ENCODE measurements at regions not wholly inside any gene's neighbourhood (a gene's known extent, or its start where the extent isn't known, plus 50 kb on each side); places are given as distances from the start of the nearest gene placed in this dataset.

DNA sequence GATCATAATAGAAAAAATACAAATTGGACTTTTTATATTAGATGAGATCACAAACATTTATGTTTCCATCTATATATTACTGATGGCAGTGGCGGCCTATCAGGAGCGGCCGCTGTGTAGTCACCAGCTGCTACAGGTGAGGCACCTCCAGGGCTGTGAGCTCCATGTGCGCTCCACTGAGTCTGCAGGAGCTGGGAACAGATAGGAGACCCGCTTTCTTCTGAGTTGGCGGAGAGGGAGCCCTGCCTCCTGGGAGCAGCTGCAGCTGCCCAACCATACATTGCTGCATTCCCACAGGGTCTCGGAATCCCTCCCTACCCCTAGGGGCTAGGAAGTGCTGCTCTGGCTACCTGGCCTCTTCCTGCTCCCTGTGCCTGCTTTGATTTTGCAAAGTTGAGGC, 812.9 kb downstream of the PDHA2 start:
- TF ChIP-seq, protein P1, sequence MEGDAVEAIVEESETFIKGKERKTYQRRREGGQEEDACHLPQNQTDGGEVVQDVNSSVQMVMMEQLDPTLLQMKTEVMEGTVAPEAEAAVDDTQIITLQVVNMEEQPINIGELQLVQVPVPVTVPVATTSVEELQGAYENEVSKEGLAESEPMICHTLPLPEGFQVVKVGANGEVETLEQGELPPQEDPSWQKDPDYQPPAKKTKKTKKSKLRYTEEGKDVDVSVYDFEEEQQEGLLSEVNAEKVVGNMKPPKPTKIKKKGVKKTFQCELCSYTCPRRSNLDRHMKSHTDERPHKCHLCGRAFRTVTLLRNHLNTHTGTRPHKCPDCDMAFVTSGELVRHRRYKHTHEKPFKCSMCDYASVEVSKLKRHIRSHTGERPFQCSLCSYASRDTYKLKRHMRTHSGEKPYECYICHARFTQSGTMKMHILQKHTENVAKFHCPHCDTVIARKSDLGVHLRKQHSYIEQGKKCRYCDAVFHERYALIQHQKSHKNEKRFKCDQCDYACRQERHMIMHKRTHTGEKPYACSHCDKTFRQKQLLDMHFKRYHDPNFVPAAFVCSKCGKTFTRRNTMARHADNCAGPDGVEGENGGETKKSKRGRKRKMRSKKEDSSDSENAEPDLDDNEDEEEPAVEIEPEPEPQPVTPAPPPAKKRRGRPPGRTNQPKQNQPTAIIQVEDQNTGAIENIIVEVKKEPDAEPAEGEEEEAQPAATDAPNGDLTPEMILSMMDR (conservative IDR thresholded peaks at IDR 0.05): no peak

DNA sequence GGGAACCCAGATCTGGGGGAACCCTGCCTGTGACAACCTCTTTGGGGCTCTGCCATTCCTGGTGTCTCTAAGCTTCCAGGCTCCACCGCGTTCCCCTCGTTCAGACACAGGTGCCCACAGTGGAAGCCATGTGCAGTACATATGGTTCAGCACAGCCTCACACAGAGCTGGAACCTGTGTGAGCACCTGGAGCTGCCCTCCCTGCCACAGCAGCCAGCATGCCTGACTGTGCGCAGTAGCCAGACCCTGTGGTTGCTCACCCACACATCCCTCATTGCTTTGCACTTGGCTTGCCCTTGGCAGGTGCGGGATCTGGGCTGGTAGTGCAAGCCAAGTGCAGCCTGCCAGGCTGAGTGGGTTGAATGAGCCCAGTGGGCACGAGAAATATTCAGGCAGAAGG, 814.2 kb downstream of the PDHA2 start:
- TF ChIP-seq, protein P1 (conservative IDR thresholded peaks at IDR 0.05): no peak
- H3K27ac ChIP-seq: no peak overlapping the region

More for the DNA sequence above, 812.9 kb downstream of the PDHA2 start:
- no peak overlapping the region for H3K27ac ChIP-seq

DNA sequence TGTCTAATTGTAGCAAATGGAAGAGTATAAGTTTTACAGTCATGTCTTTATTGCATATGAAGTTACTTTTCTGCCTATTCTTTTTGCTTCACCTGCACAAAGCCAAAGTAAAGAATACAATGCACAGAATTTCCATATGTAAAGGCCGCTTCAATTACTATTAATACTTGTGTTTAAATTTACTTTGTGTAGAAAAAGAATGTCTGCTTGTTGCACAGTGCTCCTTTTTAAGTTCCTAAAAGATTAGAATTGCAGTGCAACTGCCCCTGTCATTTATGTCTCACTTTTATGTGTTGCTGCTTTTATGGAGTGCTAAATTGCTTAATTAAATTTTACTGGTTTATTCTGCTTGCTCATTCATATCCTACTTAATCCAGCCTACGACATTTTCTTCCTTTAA, 830.5 kb downstream of the PDHA2 start:
- TF ChIP-seq, protein P1 (conservative IDR thresholded peaks at IDR 0.05): no peak
- no peak overlapping the region for H3K27ac ChIP-seq

DNA sequence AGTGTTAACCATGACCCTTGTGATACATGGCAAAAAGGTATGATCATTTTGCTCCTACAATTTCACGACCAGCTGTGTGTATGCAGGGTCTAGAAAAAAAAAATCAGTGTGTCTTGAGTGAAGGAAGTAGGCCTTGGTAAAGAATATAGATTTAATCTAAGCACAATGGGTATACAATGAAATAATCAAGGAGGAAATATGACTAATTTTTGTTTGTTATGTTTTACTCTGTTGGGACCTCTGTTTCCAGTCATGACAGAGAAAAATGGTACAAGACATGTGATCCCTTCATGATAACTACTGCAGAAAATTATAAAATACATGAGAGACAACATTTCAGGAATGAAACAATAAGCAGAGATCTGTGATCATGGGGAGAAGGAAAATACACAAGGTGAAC, 835.5 kb downstream of the PDHA2 start:
- TF ChIP-seq, protein P1 (conservative IDR thresholded peaks at IDR 0.05): no peak
- no peak overlapping the region for H3K27ac ChIP-seq

DNA sequence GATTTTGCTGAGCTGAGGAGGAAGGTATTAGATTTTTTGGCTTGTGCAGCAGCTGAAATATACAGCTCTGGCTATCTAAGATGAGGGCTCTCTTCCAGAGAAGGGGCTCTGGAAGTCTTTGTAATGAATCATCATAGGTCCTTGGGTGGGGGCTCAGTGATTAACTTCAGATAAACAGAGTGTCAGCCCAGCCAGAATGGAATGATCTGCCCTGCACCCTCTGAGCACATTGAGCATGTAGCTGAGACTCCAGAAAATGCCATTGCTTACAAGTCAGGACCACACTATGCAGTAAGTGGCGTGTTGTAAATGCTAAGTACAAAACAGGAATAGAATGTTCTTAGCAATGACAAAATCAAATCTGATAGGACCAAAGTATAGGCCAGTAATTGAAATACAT, 836.0 kb downstream of the PDHA2 start:
- no peak overlapping the region for H3K27ac ChIP-seq
- TF ChIP-seq, protein P1 (conservative IDR thresholded peaks at IDR 0.05): no peak

DNA sequence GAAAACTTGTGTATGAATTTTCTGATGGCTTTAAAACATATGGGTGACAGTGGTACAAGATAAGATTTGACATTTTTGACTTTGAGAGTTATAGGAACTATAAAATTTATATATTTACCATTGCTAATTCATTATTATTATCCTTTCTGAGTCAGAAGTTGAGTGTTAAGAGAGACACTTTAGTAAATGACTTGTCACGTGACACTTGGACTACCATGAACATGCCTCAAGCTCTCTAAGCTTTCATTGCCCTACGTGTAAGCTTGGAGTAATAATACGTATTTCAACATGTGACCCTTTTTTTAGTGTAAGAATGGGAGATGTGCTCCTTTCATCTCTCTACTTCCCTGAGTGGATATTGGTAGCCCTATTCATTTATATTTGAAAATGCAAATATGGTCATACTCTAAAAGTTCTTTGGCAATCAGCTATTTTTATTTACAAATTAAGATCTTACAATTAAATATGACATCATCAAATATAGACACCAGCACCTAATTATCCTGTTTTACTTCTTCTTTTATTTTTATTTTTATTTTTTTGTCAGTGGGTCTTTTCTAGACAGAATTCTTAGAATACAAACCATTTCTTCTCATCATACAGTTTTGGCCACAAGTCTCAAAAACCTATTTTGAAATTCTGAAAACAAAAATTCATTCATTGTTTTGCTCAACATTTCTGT, 837.0 kb downstream of the PDHA2 start:
- H3K27ac ChIP-seq: no peak overlapping the region
- TF ChIP-seq, protein P1 (conservative IDR thresholded peaks at IDR 0.05): no peak

DNA sequence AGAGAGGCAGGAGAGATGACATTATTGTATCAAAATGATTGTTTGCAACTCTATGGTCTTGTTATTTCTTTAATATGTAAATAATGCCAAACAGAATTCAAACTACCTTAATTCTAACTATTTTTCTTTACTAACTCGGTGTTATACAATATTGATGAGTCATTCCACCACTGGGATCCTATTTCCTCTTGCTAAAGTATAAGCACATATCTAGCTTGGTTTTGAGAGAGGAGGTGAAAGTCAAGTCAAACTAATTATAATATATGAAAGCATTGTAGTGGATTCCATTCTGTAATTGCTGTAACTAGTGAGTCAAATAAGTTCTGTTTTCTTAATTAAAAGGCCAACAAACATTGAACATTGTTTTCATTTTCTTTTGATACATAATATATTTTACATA, 837.6 kb downstream of the PDHA2 start:
- no peak overlapping the region for H3K27ac ChIP-seq
- TF ChIP-seq, protein P1 (conservative IDR thresholded peaks at IDR 0.05): no peak
